Liver (tissue), 3 donors: ENCODE measurements at regions not wholly inside any gene's neighbourhood (a gene's known extent, or its start where the extent isn't known, plus 50 kb on each side); places are given as distances from the start of the nearest gene placed in this dataset.
"Not testable (repeated sequence)": the region's sequence is repeated elsewhere in the genome, so short reads cannot be mapped to it uniquely, and the experiment has no call there.

Experiments used
- ATF3 ChIP-seq: IDR thresholded peaks from 2 replicates; pipeline ENCODE4 v1.6.1; 2016; ENCODE audit warnings: antibody characterized with exemption
- CTCF ChIP-seq: fragments of 150-350 bp; IDR thresholded peaks from 2 replicates; pipeline ENCODE4 v1.5.1; 2017; ENCODE audit warnings: improper control_type of control experiment, low read depth, low read length; ENCODE audit not compliant: missing input control
- EGR1 ChIP-seq, 2 donors: IDR thresholded peaks; 2 replicates each; pipeline ENCODE4 v1.6.1; 2016 to 2018; ENCODE audit warnings: antibody characterized with exemption in 2 of 2, low read depth in 2 of 2
- GABPA ChIP-seq, 2 donors: IDR thresholded peaks in 1 of 2; conservative IDR thresholded peaks in 1 of 2; 2 replicates each; pipeline ENCODE4 v1.6.1; 2016; ENCODE audit warnings: antibody characterized with exemption in 2 of 2, mild to moderate bottlenecking in 1 of 2, moderate library complexity in 1 of 2
- NR2F2 ChIP-seq: IDR thresholded peaks from 2 replicates; pipeline ENCODE4 v1.6.1; 2016; ENCODE audit warnings: antibody characterized with exemption
- RAD21 ChIP-seq, 2 donors: IDR thresholded peaks; 2 replicates each; pipeline ENCODE4 v1.6.1; 2016; ENCODE audit warnings: antibody characterized with exemption in 2 of 2, mild to moderate bottlenecking in 2 of 2
- REST ChIP-seq: IDR thresholded peaks from 2 replicates; pipeline ENCODE4 v1.6.1; 2016; ENCODE audit warnings: antibody characterized with exemption, mild to moderate bottlenecking
- SP1 ChIP-seq: IDR thresholded peaks from 2 replicates; pipeline ENCODE4 v1.6.1; 2018; ENCODE audit warnings: antibody characterized with exemption, mild to moderate bottlenecking
- TAF1 ChIP-seq: conservative IDR thresholded peaks from 2 replicates; pipeline ENCODE4 v1.6.1; 2016; ENCODE audit warnings: antibody characterized with exemption, mild to moderate bottlenecking
- YY1 ChIP-seq: IDR thresholded peaks from 2 replicates; pipeline ENCODE4 v1.6.1; 2016; ENCODE audit warnings: antibody characterized with exemption, mild to moderate bottlenecking
- TF ChIP-seq, protein P1 (sequence below): IDR thresholded peaks from 2 replicates; pipeline ENCODE4 v1.6.1; 2016; ENCODE audit warnings: antibody characterized with exemption
- donor health status: healthy.
- donor health status: healthy.

DNA sequence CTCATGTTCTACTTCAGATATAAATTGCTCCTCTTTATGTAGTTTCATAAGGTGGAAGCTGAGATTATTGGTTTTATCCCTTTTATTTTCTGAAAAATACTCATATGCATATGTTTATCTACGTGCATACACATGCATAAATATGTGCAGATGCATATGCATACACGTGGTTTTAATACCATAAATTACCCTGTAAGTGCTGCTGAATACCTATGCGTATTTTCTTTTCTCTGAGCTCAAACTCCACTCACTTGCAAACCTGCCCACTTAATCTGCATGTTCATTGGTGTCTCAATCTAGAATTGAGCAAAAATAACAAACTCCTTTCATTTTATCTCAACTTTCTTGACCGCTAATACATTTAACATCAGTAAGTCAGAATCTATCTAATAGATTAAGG is 367.1 kb downstream of the RPIA start:
- TF ChIP-seq CTCF; EGR1 (IDR thresholded peaks at IDR 0.05; ENCODE audit: low read depth in 2 of 2); SP1; REST; TAF1; YY1; GABPA (IDR thresholded peaks at IDR 0.05 in 1 of 2, conservative IDR thresholded peaks at IDR 0.05 in 1 of 2); ATF3; NR2F2; RAD21 (IDR thresholded peaks at IDR 0.05): not testable (repeated sequence)
- TF ChIP-seq, protein P1, sequence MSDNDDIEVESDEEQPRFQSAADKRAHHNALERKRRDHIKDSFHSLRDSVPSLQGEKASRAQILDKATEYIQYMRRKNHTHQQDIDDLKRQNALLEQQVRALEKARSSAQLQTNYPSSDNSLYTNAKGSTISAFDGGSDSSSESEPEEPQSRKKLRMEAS: not testable (repeated sequence)
